ENCODE measurements at regions not wholly inside any gene's neighbourhood (a gene's known extent, or its start where the extent isn't known, plus 50 kb on each side); places are given as distances from the start of the nearest gene placed in this dataset.

- no peak for TF ChIP-seq POLR2A (IDR thresholded peaks at IDR 0.05; ENCODE audit: extremely low read depth, insufficient read length)
- no peak for TF ChIP-seq CTCF (IDR thresholded peaks at IDR 0.05; ENCODE audit: low read depth, low read length)
Measured at GRCh38 chr2:155099784-155100183, 401.3 kb downstream of the KCNJ3 start.

All from NB4 (cell line).